ENCODE measurements at regions not wholly inside any gene's neighbourhood (a gene's known extent, or its start where the extent isn't known, plus 50 kb on each side); places are given as distances from the start of the nearest gene placed in this dataset.

- TF ChIP-seq POLR2A (IDR thresholded peaks at IDR 0.05) (no peak), EP300 (IDR thresholded peaks at IDR 0.05) (no peak), CTCF (IDR thresholded peaks at IDR 0.05) (no peak), POLR2AphosphoS5 (IDR thresholded peaks at IDR 0.05) (no peak)
- 85 to 86% methylated on average over 17 of the region's 17 CpGs for WGBS, 2 donors
- intact Hi-C loops (cut with DNase I): no loop called here
Observed at GRCh38 chr3:104906001-104906639, 460.6 kb upstream of the ALCAM start.

GRCh38 chr3:104907507-104907906 is 459.2 kb upstream of the ALCAM start:
- no peak overlapping the region for H3K27ac ChIP-seq

More at GRCh38 chr3:104906001-104906639, 460.6 kb upstream of the ALCAM start:
- no peaks in the 10 kb centered on the region for H3K4me1 ChIP-seq
- H3K27ac ChIP-seq: no peak overlapping the region
- no peaks in the 10 kb centered on the region for H3K36me3 ChIP-seq
- no peak overlapping the region for H3K4me3 ChIP-seq
- DNase-seq: no peak
- H3K9me3 ChIP-seq: no peaks in the 10 kb centered on the region
- no peaks in the 10 kb centered on the region for H3K27me3 ChIP-seq

GRCh38 chr3:104908761-104909160 is 457.9 kb upstream of the ALCAM start:
- TF ChIP-seq POLR2A (IDR thresholded peaks at IDR 0.05): no peak
- TF ChIP-seq POLR2AphosphoS5 (IDR thresholded peaks at IDR 0.05): no peak
- TF ChIP-seq CTCF (IDR thresholded peaks at IDR 0.05): no peak
- TF ChIP-seq EP300 (IDR thresholded peaks at IDR 0.05): no peak
- no peaks in the 10 kb centered on the region for H3K4me1 ChIP-seq
- DNase-seq: no peak
- intact Hi-C loops (cut with DNase I): no loop called here
- H3K36me3 ChIP-seq: no peaks in the 10 kb centered on the region
- peaks cover 0 to 2% (median 0%) of the 10 kb centered on the region in 4 donors for H3K9me3 ChIP-seq
- H3K4me3 ChIP-seq: no peak overlapping the region
- no peak overlapping the region for H3K27ac ChIP-seq
- WGBS, 2 donors: 62 to 66% methylated on average over 2 of the region's 2 CpGs
- no peaks in the 10 kb centered on the region for H3K27me3 ChIP-seq

More at GRCh38 chr3:104907507-104907906, 459.2 kb upstream of the ALCAM start:
- 84 to 85% methylated on average over 6 of the region's 6 CpGs for WGBS, 2 donors
- Histone ChIP-seq H3K9me3 (no peaks in the 10 kb centered on the region), H3K36me3 (no peaks in the 10 kb centered on the region), H3K4me3 (no peak overlapping the region), H3K4me1 (no peaks in the 10 kb centered on the region), H3K27me3 (no peaks in the 10 kb centered on the region)
- TF ChIP-seq EP300 (IDR thresholded peaks at IDR 0.05): no peak
- DNase-seq: no peak
- intact Hi-C loops (cut with DNase I): no loop called here

GRCh38 chr3:104909198-104909597 is 457.5 kb upstream of the ALCAM start:
- 25 to 44% methylated on average over 1 of the region's 1 CpG for WGBS, 2 donors
- TF ChIP-seq POLR2A (IDR thresholded peaks at IDR 0.05) (no peak), CTCF (IDR thresholded peaks at IDR 0.05) (no peak)
- Histone ChIP-seq H3K36me3 (no peaks in the 10 kb centered on the region), H3K4me3 (no peak overlapping the region), H3K27ac (no peak overlapping the region), H3K9me3 (peaks cover 0 to 2% (median 0%) of the 10 kb centered on the region in 4 donors), H3K4me1 (no peaks in the 10 kb centered on the region), H3K27me3 (no peaks in the 10 kb centered on the region)
- intact Hi-C loops (cut with DNase I): no loop called here
- DNase-seq: no peak

- DNase-seq: no peak
- Histone ChIP-seq H3K4me1 (no peaks in the 10 kb centered on the region), H3K36me3 (no peaks in the 10 kb centered on the region), H3K9me3 (peaks cover 0 to 2% (median 0%) of the 10 kb centered on the region in 4 donors), H3K4me3 (no peak overlapping the region), H3K27ac (no peak overlapping the region), H3K27me3 (no peaks in the 10 kb centered on the region)
- TF ChIP-seq EP300 (IDR thresholded peaks at IDR 0.05) (no peak), CTCF (IDR thresholded peaks at IDR 0.05) (no peak), POLR2AphosphoS5 (IDR thresholded peaks at IDR 0.05) (no peak), POLR2A (IDR thresholded peaks at IDR 0.05) (no peak)
- intact Hi-C loops (cut with DNase I): no loop called here
- WGBS, 2 donors: 63 to 75% methylated on average over 4 of the region's 4 CpGs
Observed at GRCh38 chr3:104909721-104910120, 457.0 kb upstream of the ALCAM start.

Measured in sigmoid colon (tissue), 6 donors.